NCI-H2107 (cell line): ENCODE measurements at regions not wholly inside any gene's neighbourhood (a gene's known extent, or its start where the extent isn't known, plus 50 kb on each side); places are given as distances from the start of the nearest gene placed in this dataset.
"Not testable (repeated sequence)": the region's sequence is repeated elsewhere in the genome, so short reads cannot be mapped to it uniquely, and the experiment has no call there.

Experiments used
- DNase-seq: peaks from one replicate; lab custom pipeline; 2025; lab: John Stamatoyannopoulos, UW

DNA sequence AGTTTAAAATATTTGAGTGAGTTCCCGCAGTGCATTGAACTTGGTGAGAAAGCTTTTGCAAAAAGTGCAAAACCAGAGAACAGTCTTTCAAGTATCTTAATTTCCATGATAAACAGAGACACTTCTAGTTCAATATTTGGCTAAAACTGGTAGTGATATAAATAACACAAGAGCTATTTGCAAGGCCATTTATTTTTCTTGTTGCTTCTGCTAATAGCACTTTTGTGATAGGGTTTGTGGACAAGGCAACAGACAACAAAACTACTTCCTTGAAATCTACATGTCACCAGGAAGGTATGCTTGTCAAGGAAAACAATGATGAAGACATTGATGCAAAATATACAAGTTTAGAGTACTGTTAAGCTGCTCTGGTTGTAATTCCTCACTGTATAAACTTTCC, 1225.1 kb downstream of the OTOL1 start:
- DNase-seq: no peak

GRCh38 chr3:162722337-162722736, 1225.7 kb downstream of the OTOL1 start:
- no peak for DNase-seq

DNA sequence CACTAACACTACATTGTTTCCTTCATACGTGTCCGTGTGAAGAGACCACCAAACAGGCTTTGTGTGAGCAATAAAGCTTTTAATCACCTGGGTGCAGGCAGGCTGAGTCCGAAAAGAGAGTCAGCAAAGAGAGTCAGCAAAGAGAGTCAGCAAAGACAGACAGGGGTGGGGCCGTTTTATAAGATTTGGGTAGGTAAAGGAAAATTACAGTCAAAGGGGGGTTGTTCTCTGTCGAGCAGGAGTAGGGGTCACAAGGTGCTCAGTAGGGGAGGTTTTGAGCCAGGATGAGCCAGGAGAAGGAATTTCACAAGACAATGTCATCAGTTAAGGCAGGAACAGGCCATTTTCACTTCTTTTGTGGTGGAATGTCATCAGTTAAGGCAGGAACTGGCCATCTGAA, 1226.2 kb downstream of the OTOL1 start:
- DNase-seq: not testable (repeated sequence)

GRCh38 chr3:162729686-162730085, 1233.1 kb downstream of the OTOL1 start:
- no peak for DNase-seq

GRCh38 chr3:162731961-162732360, 1235.4 kb downstream of the OTOL1 start:
- DNase-seq: not testable (repeated sequence)

DNA sequence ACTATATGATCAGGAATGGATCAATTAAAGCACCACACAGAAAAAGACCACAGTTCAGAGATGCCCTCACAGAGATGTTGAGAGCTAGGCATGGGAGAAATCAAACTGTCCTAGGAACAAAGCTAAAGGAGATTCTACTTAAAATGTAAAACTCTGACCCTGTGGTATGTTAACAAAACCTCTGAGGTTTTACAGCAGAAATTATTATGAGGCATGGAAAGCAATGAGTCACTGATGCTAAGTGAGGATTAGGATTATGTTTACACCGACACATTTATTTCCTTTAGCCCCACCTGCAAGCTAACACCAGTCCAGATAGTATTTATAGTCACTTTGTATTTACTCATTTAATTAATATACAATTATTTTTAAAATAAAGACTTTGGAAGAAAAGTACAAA, 1242.2 kb downstream of the OTOL1 start:
- no peak for DNase-seq

GRCh38 chr3:162740941-162741596, 1244.5 kb downstream of the OTOL1 start:
- DNase-seq: no peak

DNA sequence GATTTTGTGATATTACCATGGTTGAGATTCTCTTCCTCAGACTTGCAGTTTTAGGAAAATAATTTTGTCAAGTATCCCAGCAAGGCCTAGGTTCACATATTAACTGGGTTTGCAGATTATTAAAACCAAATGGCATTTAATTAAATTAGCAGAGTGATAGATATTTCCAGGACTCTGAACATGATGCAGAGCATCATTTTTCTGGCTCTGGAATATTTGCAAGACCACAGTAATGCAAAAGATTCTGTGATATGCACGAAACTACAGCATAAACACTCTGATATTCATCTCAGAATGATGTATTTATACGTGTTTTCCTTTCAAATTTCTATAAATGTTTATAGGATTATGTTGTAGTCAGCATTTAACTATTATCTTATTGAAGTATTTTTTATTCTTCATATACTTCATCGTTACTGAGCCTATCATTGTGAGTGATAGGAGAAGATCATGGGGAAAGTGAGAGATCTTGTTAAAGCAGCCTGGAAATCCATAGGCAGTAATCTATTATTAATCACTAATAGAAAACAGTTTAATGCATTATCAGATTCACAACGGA, 1245.6 kb downstream of the OTOL1 start:
- DNase-seq: no peak

- no peak for DNase-seq
Observed at GRCh38 chr3:162743091-162743490, 1246.5 kb downstream of the OTOL1 start.

DNA sequence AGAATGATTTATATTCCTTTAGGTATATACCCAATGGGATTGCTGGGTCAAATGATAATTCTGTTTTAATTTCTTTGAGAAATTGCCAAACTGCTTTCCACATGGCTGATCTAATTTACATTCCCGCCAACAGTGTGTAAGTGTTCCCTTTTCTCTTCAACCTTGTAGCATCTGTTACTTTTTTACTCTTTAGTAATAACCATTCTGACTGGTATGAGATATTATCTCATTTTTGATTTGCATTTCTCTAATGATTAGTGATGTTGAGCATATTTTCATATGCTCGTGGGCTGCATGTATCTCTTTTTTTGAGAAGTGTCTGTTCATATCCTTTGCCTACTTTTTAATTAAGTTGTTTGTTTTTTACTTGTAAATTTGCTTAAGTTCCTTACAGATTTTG, 1264.2 kb downstream of the OTOL1 start:
- DNase-seq: no peak

- DNase-seq: no peak
Observed at GRCh38 chr3:162764051-162764807, 1267.6 kb downstream of the OTOL1 start.

- no peak for DNase-seq
Observed at GRCh38 chr3:162764808-162765071, 1268.1 kb downstream of the OTOL1 start.

DNA sequence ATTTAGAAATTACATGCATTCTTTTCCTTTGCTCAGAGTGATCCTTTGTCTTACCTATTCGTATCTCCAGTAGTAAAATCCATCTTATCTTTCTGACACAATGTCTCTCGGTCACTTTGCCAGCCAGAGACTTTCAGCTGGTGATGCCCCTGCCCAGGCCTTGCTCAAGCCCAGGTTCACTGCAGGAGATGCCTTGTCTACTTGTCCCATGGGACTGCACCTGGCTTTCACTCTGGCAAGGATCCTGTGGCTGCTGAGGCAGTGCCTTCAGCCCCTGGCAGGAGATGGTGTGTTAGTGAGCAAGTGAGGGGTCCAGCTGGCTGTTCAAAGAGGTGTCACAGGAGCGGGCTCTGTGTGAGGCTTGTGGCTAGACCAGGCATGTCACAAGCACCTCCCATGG, 1268.9 kb downstream of the OTOL1 start:
- DNase-seq: no peak

- no peak for DNase-seq
Observed at GRCh38 chr3:162769564-162769963, 1273.0 kb downstream of the OTOL1 start.

GRCh38 chr3:162770551-162770950, 1273.9 kb downstream of the OTOL1 start:
- DNase-seq: no peak

- DNase-seq: no peak
Observed at GRCh38 chr3:162774613-162775100, 1278.0 kb downstream of the OTOL1 start.

DNA sequence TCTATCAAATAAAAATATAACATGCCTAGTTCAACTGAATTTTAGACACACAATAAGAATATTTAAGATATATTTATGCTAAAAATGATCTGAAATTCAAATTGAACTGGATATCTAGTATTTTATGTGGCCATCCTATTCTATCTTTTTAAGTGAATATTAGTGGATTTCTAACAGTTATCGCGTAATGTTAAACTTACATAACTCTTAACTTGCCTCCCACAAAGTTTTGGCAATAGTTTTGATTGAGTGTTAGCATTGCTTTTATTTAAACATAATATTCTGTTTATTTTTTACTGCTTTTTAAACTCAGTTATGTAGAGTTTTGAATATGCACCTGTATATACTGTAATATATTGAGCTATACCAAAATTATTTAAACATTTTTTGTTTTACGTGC, 1279.5 kb downstream of the OTOL1 start:
- no peak for DNase-seq

DNA sequence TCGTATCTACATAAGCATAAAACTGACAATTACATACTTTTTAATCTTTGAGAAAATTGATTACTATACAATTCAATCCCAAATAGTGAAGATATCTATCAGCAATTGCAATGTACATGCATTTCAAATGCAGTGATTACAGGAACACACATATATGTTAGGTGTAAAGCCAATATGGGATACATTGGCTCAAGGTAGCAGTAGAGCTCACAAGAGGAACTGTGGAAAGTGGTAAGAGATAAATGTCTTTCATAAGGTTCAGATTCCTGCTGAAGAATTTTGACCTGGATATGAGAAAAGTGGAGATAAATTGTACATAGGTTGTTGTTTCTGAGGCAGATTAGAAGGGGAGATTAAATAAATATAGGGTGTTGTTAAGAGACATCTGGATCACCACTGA, 1280.5 kb downstream of the OTOL1 start:
- DNase-seq: no peak

DNA sequence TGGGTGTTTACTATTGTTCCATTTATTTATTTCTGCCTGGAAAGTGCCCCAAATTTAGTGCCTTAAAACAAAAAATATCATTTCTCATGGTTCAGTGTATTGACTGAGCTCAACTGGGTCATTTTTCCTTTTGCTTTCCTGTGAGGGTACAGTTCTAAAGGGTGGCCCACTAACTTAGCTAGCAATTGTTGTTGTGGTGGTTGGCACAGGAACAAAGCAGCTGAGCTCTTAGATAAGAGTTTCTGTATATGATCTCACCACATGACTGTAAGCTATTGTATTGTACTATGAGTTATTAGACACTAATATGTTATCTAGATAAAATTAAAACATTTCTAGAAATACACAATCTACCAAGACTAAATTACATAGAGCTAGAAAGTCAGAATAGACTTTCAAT, 1283.7 kb downstream of the OTOL1 start:
- no peak for DNase-seq

DNA sequence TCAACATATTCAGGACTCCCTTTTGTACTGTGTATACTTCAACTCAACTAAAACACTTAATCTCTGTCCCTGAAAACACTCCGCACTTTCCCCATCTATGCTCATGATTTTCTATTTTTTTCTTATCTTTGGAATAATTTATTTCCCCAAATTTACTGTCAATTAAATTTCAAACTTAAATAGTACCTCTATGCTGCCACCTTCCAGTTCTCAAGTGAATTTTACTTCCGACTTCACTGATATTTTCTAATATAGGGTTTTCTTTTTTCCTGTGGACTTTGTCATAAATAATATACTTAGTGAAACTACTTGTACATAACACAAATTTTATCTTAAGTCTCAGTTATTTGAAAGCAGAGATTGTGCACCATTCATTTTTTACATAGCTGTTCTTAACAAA, 1303.3 kb downstream of the OTOL1 start:
- no peak for DNase-seq

GRCh38 chr3:162802228-162802965, 1305.8 kb downstream of the OTOL1 start:
- no peak for DNase-seq

GRCh38 chr3:162810776-162811175, 1314.2 kb downstream of the OTOL1 start:
- DNase-seq: no peak
